ENCODE measurements at regions not wholly inside any gene's neighbourhood (a gene's known extent, or its start where the extent isn't known, plus 50 kb on each side); places are given as distances from the start of the nearest gene placed in this dataset.

GRCh38 chr5:174287761-174288160 is 242.3 kb downstream of the NSG2 start:
- no peak for TF ChIP-seq POLR2A (IDR thresholded peaks at IDR 0.05; ENCODE audit: low read depth, low read length)
- no peak for TF ChIP-seq POLR2AphosphoS5 (IDR thresholded peaks at IDR 0.05; ENCODE audit: low read depth, low read length)
- TF ChIP-seq TAF1 (IDR thresholded peaks at IDR 0.05; ENCODE audit: borderline replicate concordance, low read depth, low read length), result no peak

All from GM12892 (cell line).